ENCODE measurements at regions not wholly inside any gene's neighbourhood (a gene's known extent, or its start where the extent isn't known, plus 50 kb on each side); places are given as distances from the start of the nearest gene placed in this dataset.
A peak's percentile ranks its signal among the peaks of the same experiment; 100 is the strongest.

DNA sequence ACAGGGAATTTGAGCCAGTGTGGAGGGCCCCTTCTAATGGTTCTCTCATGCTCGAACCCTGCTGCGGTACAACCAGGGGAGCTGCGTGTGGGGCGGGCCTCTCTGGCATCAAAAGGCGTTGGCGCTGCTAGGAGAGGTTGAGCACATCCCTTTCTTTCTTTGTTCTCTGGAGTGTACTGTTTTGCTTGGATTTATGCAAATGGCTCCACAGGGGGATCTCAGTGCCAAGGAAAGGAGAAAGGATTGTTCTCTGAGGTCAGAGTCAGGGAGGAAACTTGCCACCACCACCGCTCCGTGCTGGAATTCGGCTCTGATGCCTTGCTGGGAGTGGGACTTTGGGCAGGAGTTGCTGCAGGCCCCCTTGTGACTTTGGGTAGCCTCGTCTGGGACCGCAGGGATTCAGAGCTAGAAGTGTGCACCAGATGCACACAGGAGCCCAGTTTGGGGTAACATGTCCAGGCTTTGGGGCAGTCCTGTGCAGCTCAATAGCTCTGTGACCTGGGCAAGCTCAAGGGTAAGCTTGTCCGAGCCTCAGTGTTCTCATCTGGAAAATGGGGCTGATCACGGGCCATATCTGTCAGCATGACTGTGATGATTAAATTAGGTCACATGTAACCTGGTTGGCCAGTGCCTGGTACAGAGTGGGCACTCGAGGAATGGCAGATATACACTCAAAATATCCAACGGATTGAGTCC is 353.0 kb upstream of the EEF2KMT start:
- ATAC-seq (no peak), DNase-seq (ENCODE audit: low spot score) (no peak), FAIRE-seq (no peak)
- TF ChIP-seq ZNF629 (CRISPR knock-in tag; conservative IDR thresholded peaks at IDR 0.05) = peak; percentile 75
- no peak for TF ChIP-seq BORCS8-MEF2B (CRISPR knock-in tag; IDR thresholded peaks at IDR 0.05)
- TF ChIP-seq, protein P1, sequence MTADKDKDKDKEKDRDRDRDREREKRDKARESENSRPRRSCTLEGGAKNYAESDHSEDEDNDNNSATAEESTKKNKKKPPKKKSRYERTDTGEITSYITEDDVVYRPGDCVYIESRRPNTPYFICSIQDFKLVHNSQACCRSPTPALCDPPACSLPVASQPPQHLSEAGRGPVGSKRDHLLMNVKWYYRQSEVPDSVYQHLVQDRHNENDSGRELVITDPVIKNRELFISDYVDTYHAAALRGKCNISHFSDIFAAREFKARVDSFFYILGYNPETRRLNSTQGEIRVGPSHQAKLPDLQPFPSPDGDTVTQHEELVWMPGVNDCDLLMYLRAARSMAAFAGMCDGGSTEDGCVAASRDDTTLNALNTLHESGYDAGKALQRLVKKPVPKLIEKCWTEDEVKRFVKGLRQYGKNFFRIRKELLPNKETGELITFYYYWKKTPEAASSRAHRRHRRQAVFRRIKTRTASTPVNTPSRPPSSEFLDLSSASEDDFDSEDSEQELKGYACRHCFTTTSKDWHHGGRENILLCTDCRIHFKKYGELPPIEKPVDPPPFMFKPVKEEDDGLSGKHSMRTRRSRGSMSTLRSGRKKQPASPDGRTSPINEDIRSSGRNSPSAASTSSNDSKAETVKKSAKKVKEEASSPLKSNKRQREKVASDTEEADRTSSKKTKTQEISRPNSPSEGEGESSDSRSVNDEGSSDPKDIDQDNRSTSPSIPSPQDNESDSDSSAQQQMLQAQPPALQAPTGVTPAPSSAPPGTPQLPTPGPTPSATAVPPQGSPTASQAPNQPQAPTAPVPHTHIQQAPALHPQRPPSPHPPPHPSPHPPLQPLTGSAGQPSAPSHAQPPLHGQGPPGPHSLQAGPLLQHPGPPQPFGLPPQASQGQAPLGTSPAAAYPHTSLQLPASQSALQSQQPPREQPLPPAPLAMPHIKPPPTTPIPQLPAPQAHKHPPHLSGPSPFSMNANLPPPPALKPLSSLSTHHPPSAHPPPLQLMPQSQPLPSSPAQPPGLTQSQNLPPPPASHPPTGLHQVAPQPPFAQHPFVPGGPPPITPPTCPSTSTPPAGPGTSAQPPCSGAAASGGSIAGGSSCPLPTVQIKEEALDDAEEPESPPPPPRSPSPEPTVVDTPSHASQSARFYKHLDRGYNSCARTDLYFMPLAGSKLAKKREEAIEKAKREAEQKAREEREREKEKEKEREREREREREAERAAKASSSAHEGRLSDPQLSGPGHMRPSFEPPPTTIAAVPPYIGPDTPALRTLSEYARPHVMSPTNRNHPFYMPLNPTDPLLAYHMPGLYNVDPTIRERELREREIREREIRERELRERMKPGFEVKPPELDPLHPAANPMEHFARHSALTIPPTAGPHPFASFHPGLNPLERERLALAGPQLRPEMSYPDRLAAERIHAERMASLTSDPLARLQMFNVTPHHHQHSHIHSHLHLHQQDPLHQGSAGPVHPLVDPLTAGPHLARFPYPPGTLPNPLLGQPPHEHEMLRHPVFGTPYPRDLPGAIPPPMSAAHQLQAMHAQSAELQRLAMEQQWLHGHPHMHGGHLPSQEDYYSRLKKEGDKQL (CRISPR knock-in tag; IDR thresholded peaks at IDR 0.05; ENCODE audit: low read depth) = no peak
- no peak for TF ChIP-seq ZSCAN21 (CRISPR knock-in tag; IDR thresholded peaks at IDR 0.05; ENCODE audit: borderline replicate concordance)
- H3K4me1 ChIP-seq (ENCODE audit: insufficient read depth, low read length) = no peaks in the 10 kb centered on the region
- in situ Hi-C loops (cut with HindIII; ENCODE audit: extremely low pct_ligation_motif_present, low pct_unique_long_range_greater_than_20kb) = no loop called here
- H2AFZ ChIP-seq (ENCODE audit: low read length) = no peak overlapping the region
- POLR2A ChIA-PET = no interaction called here
- H3K27me3 ChIP-seq (ENCODE audit: control insufficient read depth in 1 of 2, insufficient read depth in 2 of 2, low read length in 2 of 2) = peaks cover 0 to 13% of the 10 kb centered on the region in 2 experiments; a peak in 3 of 5 replicates
- intact Hi-C loops (cut with micrococcal nuclease; ENCODE audit: unreplicated experiment) = no loop called here
- CTCF ChIA-PET (ENCODE audit: low intra/inter-chr PET ratio, low total read pairs) = no interaction called here
- no peak overlapping the region for H3K27ac ChIP-seq (ENCODE audit: extremely low read length, insufficient read depth, low read length)
- H3K9me3 ChIP-seq (ENCODE audit: low read length) = no peaks in the 10 kb centered on the region
- no peak overlapping the region for H3K4me3 ChIP-seq (replicated peaks in 1 of 3; ENCODE audit: insufficient read depth in 1 of 3, low read depth in 2 of 3, low read length in 3 of 3)
- H3K79me2 ChIP-seq (ENCODE audit: insufficient read depth, low read length) = no peaks in the 10 kb centered on the region
- no peaks in the 10 kb centered on the region for H4K20me1 ChIP-seq (ENCODE audit: insufficient read depth, low read length)
- H3K4me2 ChIP-seq (ENCODE audit: low read depth, low read length) = no peak overlapping the region
- WGBS (ENCODE audit: low lambda C conversion rate) = 10% methylated on average over 15 of the region's 15 CpGs
- H3K9ac ChIP-seq (ENCODE audit: insufficient read depth, low read depth, low read length) = no peak overlapping the region
- H3K36me3 ChIP-seq (replicated peaks in 1 of 2; ENCODE audit: control insufficient read depth in 1 of 2, insufficient read depth in 2 of 2, low read length in 2 of 2) = no peaks in the 10 kb centered on the region
- no TSS peak for BruUV-seq (replicated peaks)

Data from HepG2 (cell line).